Astrocyte (in vitro differentiated cells and primary cell): ENCODE measurements at regions not wholly inside any gene's neighbourhood (a gene's known extent, or its start where the extent isn't known, plus 50 kb on each side); places are given as distances from the start of the nearest gene placed in this dataset.

Experiments
- DNase-seq: peaks from one replicate; pipeline ENCODE4 v3.0.0-alpha.2; 2010; ENCODE audit warnings: low read depth
- FAIRE-seq: peaks from 2 replicates; lab custom pipeline; 2011; peaks lifted over from hg19 to GRCh38; lab: Jason Lieb, UNC
- H2AFZ ChIP-seq: 2 replicates; pipeline ENCODE4 v1.6.0; 2012; ENCODE audit warnings: low read depth, low read length, inconsistent platforms
- H3K27ac ChIP-seq: 2 replicates; pipeline ENCODE4 v1.5.1; 2011; ENCODE audit warnings: low read depth, low read length, inconsistent platforms
- H3K27me3 ChIP-seq: 2 replicates; pipeline ENCODE4 v1.6.0; 2011; ENCODE audit warnings: low read length, inconsistent platforms; ENCODE audit not compliant: insufficient read depth
- H3K36me3 ChIP-seq: 2 replicates; pipeline ENCODE4 v1.5.1; 2011; ENCODE audit warnings: low read length, inconsistent platforms; ENCODE audit not compliant: insufficient read depth
- H3K4me1 ChIP-seq: 2 replicates; pipeline ENCODE4 v1.5.1; 2011; ENCODE audit warnings: low read length, inconsistent platforms; ENCODE audit not compliant: insufficient read depth
- H3K4me2 ChIP-seq: 2 replicates; pipeline ENCODE4 v1.6.0; 2012; ENCODE audit warnings: low read length, inconsistent platforms
- H3K4me3 ChIP-seq: 2 replicates; pipeline ENCODE4 v1.5.1; 2011; ENCODE audit warnings: low read depth, mild to moderate bottlenecking, low read length, inconsistent platforms; ENCODE audit not compliant: insufficient read depth
- H3K79me2 ChIP-seq: 2 replicates; pipeline ENCODE4 v1.6.0; 2012; ENCODE audit warnings: mild to moderate bottlenecking, low read length, inconsistent platforms; ENCODE audit not compliant: insufficient read depth
- H3K9ac ChIP-seq: 2 replicates; pipeline ENCODE4 v1.6.0; 2012; ENCODE audit warnings: mild to moderate bottlenecking, low read length, inconsistent platforms
- H3K9me3 ChIP-seq: 2 replicates; pipeline ENCODE4 v1.5.1; 2012; ENCODE audit warnings: low read depth, mild to moderate bottlenecking, low read length, inconsistent platforms; ENCODE audit not compliant: insufficient read depth
- H4K20me1 ChIP-seq: 2 replicates; pipeline ENCODE4 v1.6.0; 2012; ENCODE audit warnings: low read length, inconsistent platforms; ENCODE audit not compliant: insufficient read depth
- H3K27ac Mint-ChIP-seq: one replicate; pipeline ENCODE4 v1.8.0; 2021; ENCODE audit warnings: mild to moderate bottlenecking, mixed read lengths; ENCODE audit not compliant: unreplicated experiment
- H3K27me3 Mint-ChIP-seq: one replicate; pipeline ENCODE4 v1.8.0; 2021; ENCODE audit warnings: low read depth, mixed read lengths; ENCODE audit not compliant: unreplicated experiment
- H3K36me3 Mint-ChIP-seq: one replicate; pipeline ENCODE4 v1.8.0; 2021; ENCODE audit warnings: low read depth, mixed read lengths; ENCODE audit not compliant: unreplicated experiment
- H3K4me1 Mint-ChIP-seq: one replicate; pipeline ENCODE4 v1.8.0; 2021; ENCODE audit warnings: low read depth, mixed read lengths; ENCODE audit not compliant: unreplicated experiment
- H3K4me3 Mint-ChIP-seq: one replicate; pipeline ENCODE4 v1.8.0; 2021; ENCODE audit warnings: mild to moderate bottlenecking, moderate library complexity, mixed read lengths; ENCODE audit not compliant: unreplicated experiment
- H3K9me3 Mint-ChIP-seq: one replicate; pipeline ENCODE4 v1.8.0; 2021; ENCODE audit warnings: mild to moderate bottlenecking, mixed read lengths; ENCODE audit not compliant: unreplicated experiment
- EZH2 ChIP-seq: IDR thresholded peaks from 2 replicates; pipeline ENCODE4 v1.6.1; 2012; ENCODE audit warnings: mild to moderate bottlenecking, low read length, inconsistent platforms; ENCODE audit not compliant: insufficient read depth
- TF ChIP-seq, protein P1 (sequence below): IDR thresholded peaks from 2 replicates; pipeline ENCODE4 v1.5.1; 2011; ENCODE audit warnings: low read depth, mild to moderate bottlenecking, inconsistent platforms, low read length, moderate library complexity; ENCODE audit not compliant: insufficient read depth

DNA sequence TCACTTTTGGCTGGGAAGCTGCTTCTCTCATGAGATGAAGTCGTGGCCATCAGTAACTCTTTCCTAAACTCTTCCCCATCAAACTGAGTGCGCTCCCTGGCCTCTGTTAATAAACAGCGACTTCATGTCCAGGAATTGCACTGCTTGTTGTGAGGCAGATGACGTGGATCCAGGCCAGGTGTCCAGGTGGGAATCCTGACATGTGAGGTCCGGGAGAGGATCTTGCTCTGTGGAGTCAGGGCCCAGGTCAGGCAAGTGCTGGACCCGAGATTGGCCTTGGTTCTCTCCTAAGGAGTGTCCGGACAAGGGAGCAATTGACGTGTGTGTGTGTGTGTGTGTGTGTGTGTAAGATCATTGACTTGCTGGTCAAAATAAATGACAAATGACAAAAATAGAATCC, 362.7 kb downstream of the GLRX3 start:
- peaks cover 27% of the 10 kb centered on the region for H3K9me3 ChIP-seq
- no peak overlapping the region for H2AFZ ChIP-seq
- DNase-seq (no peak), FAIRE-seq (no peak)
- H3K4me1 ChIP-seq: no peaks in the 10 kb centered on the region
- no peaks in the 10 kb centered on the region for H3K4me1 Mint-ChIP-seq
- H3K9ac ChIP-seq: no peak overlapping the region
- no peaks in the 10 kb centered on the region for H3K79me2 ChIP-seq
- H3K4me2 ChIP-seq: no peak overlapping the region
- H3K9me3 Mint-ChIP-seq: peaks cover 25% of the 10 kb centered on the region
- no peaks in the 10 kb centered on the region for H3K36me3 Mint-ChIP-seq
- no peak overlapping the region for H3K4me3 Mint-ChIP-seq
- H3K27me3 ChIP-seq: no peaks in the 10 kb centered on the region
- no peak for TF ChIP-seq EZH2
- TF ChIP-seq, protein P1, sequence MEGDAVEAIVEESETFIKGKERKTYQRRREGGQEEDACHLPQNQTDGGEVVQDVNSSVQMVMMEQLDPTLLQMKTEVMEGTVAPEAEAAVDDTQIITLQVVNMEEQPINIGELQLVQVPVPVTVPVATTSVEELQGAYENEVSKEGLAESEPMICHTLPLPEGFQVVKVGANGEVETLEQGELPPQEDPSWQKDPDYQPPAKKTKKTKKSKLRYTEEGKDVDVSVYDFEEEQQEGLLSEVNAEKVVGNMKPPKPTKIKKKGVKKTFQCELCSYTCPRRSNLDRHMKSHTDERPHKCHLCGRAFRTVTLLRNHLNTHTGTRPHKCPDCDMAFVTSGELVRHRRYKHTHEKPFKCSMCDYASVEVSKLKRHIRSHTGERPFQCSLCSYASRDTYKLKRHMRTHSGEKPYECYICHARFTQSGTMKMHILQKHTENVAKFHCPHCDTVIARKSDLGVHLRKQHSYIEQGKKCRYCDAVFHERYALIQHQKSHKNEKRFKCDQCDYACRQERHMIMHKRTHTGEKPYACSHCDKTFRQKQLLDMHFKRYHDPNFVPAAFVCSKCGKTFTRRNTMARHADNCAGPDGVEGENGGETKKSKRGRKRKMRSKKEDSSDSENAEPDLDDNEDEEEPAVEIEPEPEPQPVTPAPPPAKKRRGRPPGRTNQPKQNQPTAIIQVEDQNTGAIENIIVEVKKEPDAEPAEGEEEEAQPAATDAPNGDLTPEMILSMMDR: no peak
- no peaks in the 10 kb centered on the region for H3K36me3 ChIP-seq
- H4K20me1 ChIP-seq: no peaks in the 10 kb centered on the region
- no peak overlapping the region for H3K27ac Mint-ChIP-seq
- no peak overlapping the region for H3K4me3 ChIP-seq
- H3K27me3 Mint-ChIP-seq: no peaks in the 10 kb centered on the region
- no peak overlapping the region for H3K27ac ChIP-seq

DNA sequence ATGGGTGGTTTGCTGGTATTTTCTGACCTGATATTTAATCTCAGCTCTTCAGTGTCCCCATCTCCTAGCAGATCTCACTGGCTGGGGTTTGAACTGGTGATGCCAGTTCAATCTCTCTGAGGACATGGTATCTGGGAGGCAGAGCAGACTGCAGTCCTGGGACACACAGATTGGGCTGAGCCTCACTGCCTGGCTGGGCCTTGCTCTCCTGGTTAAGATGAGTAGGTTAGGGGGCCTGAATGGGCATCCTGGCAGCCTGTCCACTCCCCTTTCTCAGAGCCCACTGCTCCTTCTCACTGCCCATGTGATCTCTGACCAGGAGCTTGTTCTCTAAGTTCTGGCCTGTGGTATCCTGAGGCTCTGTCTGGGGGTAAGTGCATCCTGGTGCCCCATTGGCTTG, 363.4 kb downstream of the GLRX3 start:
- peaks cover 25% of the 10 kb centered on the region for H3K9me3 Mint-ChIP-seq
- H3K9me3 ChIP-seq: peaks cover 27% of the 10 kb centered on the region

More for the DNA sequence above, 363.4 kb downstream of the GLRX3 start:
- Histone ChIP-seq H3K27me3 (no peaks in the 10 kb centered on the region), H3K27ac (no peak overlapping the region), H3K4me1 (no peaks in the 10 kb centered on the region), H3K9ac (no peak overlapping the region), H3K79me2 (no peaks in the 10 kb centered on the region), H2AFZ (no peak overlapping the region), H4K20me1 (no peaks in the 10 kb centered on the region), H3K4me3 (no peak overlapping the region), H3K4me2 (no peak overlapping the region), H3K36me3 (no peaks in the 10 kb centered on the region)
- no peak overlapping the region for H3K27ac Mint-ChIP-seq
- FAIRE-seq: no peak
- H3K4me3 Mint-ChIP-seq: no peak overlapping the region
- no peaks in the 10 kb centered on the region for H3K36me3 Mint-ChIP-seq
- TF ChIP-seq, protein P1: no peak
- no peak for TF ChIP-seq EZH2
- H3K27me3 Mint-ChIP-seq: no peaks in the 10 kb centered on the region
- H3K4me1 Mint-ChIP-seq: no peaks in the 10 kb centered on the region
- DNase-seq: no peak
